H1 (cell line): ENCODE measurements at regions not wholly inside any gene's neighbourhood (a gene's known extent, or its start where the extent isn't known, plus 50 kb on each side); places are given as distances from the start of the nearest gene placed in this dataset.

Experiments used
- CBX5 ChIP-seq: fragments of 300-800, 300-1000 bp; sonication (generic); IDR thresholded peaks from 2 replicates; pipeline ENCODE4 v1.7.1; 2016; ENCODE audit warnings: antibody characterized with exemption, low read length, low read depth
- CTBP2 ChIP-seq: IDR thresholded peaks from 2 replicates; pipeline ENCODE4 v1.7.0; 2011; ENCODE audit warnings: borderline replicate concordance, mild to moderate bottlenecking, moderate library complexity, mixed read lengths, low read length; ENCODE audit not compliant: insufficient read depth, insufficient read length
- GTF2F1 ChIP-seq: IDR thresholded peaks from 2 replicates; pipeline ENCODE4 v1.6.1; 2012; ENCODE audit warnings: low read depth, low read length, improper control_type of control experiment, borderline replicate concordance
- HDAC6 ChIP-seq: IDR thresholded peaks from one replicate; pipeline ENCODE4 v1.7.1; 2012; ENCODE audit warnings: low read depth, mild to moderate bottlenecking, inconsistent platforms, low read length, moderate library complexity
- RAD21 ChIP-seq, 2 experiments: IDR thresholded peaks in 1 of 2; conservative IDR thresholded peaks in 1 of 2; 2 replicates each; pipeline ENCODE4 v1.6.1; 2011; ENCODE audit warnings: low read depth in 2 of 2, low read length in 2 of 2, improper control_type of control experiment in 1 of 2, inconsistent platforms in 1 of 2, mild to moderate bottlenecking in 1 of 2, moderate library complexity in 1 of 2
- SIX5 ChIP-seq: IDR thresholded peaks from 2 replicates; pipeline ENCODE4 v1.6.1; 2011; ENCODE audit warnings: mild to moderate bottlenecking, low read depth, low read length
- TCF12 ChIP-seq: IDR thresholded peaks from 2 replicates; pipeline ENCODE4 v1.6.1; 2011; ENCODE audit warnings: low read depth, mild to moderate bottlenecking, low read length

GRCh38 chr10:44759122-44759521 lies 152.0 kb upstream of the TMEM72 start (continued):
- no peak for TF ChIP-seq SIX5
- no peak for TF ChIP-seq TCF12
- no peak for TF ChIP-seq GTF2F1
- no peak for TF ChIP-seq HDAC6
- no peak for TF ChIP-seq RAD21 (IDR thresholded peaks at IDR 0.05 in 1 of 2, conservative IDR thresholded peaks at IDR 0.05 in 1 of 2; ENCODE audit: low read depth in 2 of 2, low read length in 2 of 2)
- no peak for TF ChIP-seq CBX5
- TF ChIP-seq CTBP2, result no peak
